HG03565 (cell line): ENCODE measurements at regions not wholly inside any gene's neighbourhood (a gene's known extent, or its start where the extent isn't known, plus 50 kb on each side); places are given as distances from the start of the nearest gene placed in this dataset.

Experiments used
- ATAC-seq: cut with Tn5 transposase; IDR thresholded peaks from one replicate; pipeline ENCODE4 v1.9.1; 2021; ENCODE audit warnings: mild to moderate bottlenecking, moderate library complexity; ENCODE audit not compliant: unreplicated experiment

- ATAC-seq, result peak; percentile 92
Measured at GRCh38 chr3:189041482-189042090, 130.2 kb upstream of the TPRG1 start.

GRCh38 chr3:189042832-189043231 is 128.9 kb upstream of the TPRG1 start:
- no peak for ATAC-seq

GRCh38 chr3:189049458-189050236 is 122.1 kb upstream of the TPRG1 start:
- no peak for ATAC-seq

GRCh38 chr3:189053322-189053721 is 118.4 kb upstream of the TPRG1 start:
- ATAC-seq, result no peak

- no peak for ATAC-seq
Measured at GRCh38 chr3:189056646-189057335, 115.0 kb upstream of the TPRG1 start.

GRCh38 chr3:189057369-189057768 is 114.4 kb upstream of the TPRG1 start:
- ATAC-seq, result no peak

GRCh38 chr3:189058071-189058470 is 113.7 kb upstream of the TPRG1 start:
- ATAC-seq, result no peak

GRCh38 chr3:189070965-189071364 is 100.8 kb upstream of the TPRG1 start:
- ATAC-seq, result no peak

GRCh38 chr3:189071446-189071845 is 100.3 kb upstream of the TPRG1 start:
- no peak for ATAC-seq

GRCh38 chr3:189076449-189076848 is 95.3 kb upstream of the TPRG1 start:
- ATAC-seq, result no peak

GRCh38 chr3:189080745-189081144 is 91.0 kb upstream of the TPRG1 start:
- no peak for ATAC-seq

GRCh38 chr3:189082666-189083427 is 88.9 kb upstream of the TPRG1 start:
- no peak for ATAC-seq

GRCh38 chr3:189084620-189085019 is 87.2 kb upstream of the TPRG1 start:
- no peak for ATAC-seq

- ATAC-seq, result no peak
Measured at GRCh38 chr3:189092547-189092946, 79.2 kb upstream of the TPRG1 start.

GRCh38 chr3:189094539-189094938 is 77.2 kb upstream of the TPRG1 start:
- no peak for ATAC-seq

GRCh38 chr3:189096092-189096491 is 75.7 kb upstream of the TPRG1 start:
- no peak for ATAC-seq

- ATAC-seq, result no peak
Measured at GRCh38 chr3:189099031-189099471, 72.7 kb upstream of the TPRG1 start.

GRCh38 chr3:189099505-189100290 is 72.1 kb upstream of the TPRG1 start:
- ATAC-seq, result no peak

GRCh38 chr3:189100866-189101265 is 70.9 kb upstream of the TPRG1 start:
- ATAC-seq, result no peak

- ATAC-seq, result no peak
Measured at GRCh38 chr3:189101594-189101993, 70.2 kb upstream of the TPRG1 start.
